HG03095 (cell line): ENCODE measurements at regions not wholly inside any gene's neighbourhood (a gene's known extent, or its start where the extent isn't known, plus 50 kb on each side); places are given as distances from the start of the nearest gene placed in this dataset.
"Not testable (repeated sequence)": the region's sequence is repeated elsewhere in the genome, so short reads cannot be mapped to it uniquely, and the experiment has no call there.

Experiments
- ATAC-seq: cut with Tn5 transposase; IDR thresholded peaks from one replicate; pipeline ENCODE4 v1.9.1; 2021; ENCODE audit warnings: moderate library complexity; ENCODE audit not compliant: unreplicated experiment

DNA sequence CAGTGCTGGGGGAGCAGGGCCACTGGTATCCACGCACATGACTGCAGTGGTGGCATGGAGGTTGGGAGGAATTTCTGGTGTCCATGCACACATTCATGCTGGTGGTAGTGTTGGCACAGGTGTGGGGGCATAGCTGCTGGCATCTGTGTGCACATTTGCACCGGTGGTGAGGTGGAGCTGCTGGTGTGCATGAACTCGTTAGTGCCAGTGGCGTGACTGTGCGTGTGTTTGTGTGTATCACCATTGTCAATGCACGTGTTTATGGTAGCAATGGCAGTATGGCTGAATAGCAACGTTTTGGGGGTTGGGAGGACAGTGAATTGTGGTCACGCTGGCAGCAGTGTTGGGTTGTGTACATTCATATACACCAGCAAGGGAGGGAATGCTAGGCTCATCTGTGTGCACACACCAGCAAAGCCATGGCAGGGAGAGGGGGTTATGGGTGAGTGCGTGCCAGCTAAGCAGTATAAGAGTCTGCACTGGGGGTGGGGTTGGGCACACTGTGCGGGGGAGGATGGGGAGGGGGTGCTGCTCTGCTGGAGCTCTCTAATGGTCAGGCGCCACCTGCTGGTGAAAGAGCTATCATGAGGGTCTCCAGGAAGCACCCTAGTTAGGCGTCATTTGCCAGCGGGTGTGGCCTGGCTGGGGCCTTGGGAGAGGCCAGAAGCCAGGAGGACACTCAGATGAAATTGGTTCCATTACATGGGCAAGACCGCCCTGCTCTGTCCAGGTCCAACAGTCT lies 626.1 kb upstream of the ID4 start:
- ATAC-seq, result no peak

DNA sequence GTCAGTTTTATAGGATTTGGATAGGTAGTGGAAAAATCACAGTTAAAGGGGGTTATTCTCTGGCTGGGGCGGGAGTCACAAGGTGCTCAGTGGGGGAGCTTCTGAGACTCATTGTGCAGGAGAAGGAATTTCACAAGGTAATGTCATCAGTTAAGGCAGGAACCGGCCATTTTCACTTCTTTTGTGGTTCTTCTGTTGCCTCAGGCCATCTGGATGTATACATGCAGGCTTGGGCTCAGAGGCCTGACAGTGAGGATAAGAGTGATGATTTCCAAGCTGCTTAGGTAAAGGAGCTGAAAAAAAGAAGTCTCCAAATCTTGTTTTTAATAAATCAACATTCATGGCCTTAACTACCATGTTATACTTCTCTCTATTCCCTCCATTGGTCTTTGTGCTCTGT lies 622.9 kb upstream of the ID4 start:
- no peak for ATAC-seq

DNA sequence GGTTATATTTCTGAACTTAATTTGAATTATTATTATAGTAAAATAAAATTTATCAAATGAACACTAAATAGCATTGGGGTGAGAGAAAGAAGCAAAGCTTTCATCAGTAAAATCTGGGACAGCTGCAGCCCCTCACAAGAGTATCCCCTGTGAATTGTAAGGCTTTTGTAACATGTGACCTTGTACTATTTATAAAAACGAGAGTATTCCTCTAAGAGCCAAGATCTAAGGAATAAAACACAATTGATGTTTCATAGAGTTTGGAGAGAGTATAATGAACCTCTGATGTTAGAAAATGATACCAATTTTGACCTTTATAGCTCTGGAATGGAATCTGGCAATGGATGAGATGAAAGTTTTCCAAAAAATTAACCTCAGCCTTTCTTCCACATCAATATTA lies 617.2 kb upstream of the ID4 start:
- ATAC-seq, result no peak

DNA sequence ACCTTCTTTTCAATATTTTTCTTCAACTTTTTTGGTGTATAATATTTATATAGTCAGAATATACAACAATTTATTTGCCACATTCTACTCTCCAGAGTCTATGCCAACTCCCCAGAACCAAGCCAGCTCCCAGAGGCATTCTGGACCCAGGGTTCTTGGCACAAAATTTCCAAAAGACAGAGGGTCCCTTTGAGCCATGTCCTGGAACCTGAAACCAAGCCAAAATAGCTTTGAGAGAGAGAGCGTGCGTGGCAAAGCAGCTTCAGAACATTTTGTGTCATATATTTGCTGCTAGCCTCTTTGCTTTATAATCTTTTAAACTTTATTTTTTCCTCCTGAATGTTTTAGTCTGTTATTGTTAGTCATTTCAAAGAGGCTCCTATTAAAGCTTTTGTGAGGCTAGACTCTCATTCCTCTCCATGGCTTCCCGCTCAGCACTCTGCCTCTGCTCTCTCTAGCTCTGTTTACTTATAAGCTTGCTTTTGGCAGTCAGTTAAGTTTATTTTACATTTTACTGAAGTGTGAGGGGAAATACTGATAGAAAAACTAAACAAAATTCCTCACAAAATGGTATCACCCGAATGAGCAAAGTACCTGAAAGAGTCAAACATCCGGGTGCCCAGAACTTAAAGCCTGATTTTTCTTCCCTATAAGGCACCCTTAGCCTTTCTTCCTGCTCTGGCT lies 605.1 kb upstream of the ID4 start:
- ATAC-seq, result no peak

DNA sequence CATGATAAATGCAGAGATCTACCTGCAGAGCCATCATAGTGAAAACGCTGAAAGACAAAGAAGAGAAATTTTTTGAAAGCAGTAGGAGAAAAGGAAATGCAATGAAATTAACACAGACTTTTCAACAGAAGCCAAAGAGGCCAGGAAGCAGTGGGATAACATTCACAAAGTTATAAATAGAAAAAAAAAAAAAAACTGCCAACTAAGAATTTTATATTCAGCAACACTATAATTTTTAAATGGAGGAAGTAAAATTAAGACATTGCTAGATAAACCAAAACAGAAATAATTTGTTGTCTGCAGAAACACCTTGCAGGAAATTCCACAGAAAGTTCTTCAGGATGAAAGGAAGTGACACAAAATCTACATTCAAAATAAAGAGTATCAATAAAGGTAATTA lies 591.5 kb upstream of the ID4 start:
- no peak for ATAC-seq

DNA sequence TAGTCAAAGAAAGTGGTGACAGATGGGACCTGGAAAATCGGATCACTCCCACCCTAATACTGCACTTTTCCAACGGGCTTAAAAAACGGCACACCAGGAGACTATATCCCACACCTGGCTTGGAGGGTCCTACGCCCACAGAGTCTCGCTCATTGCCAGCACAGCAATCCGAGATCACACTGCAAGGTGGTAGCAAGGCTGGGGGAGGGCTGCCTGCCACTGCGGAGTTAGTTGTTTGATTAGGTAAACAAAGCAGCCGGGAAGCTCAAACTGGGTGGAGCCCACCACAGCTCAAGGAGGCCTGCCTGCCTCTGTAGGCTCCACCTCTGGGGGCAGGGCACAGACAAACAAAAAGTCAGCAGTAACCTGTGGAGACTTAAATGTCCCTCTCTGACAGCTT lies 590.0 kb upstream of the ID4 start:
- ATAC-seq, result not testable (repeated sequence)

DNA sequence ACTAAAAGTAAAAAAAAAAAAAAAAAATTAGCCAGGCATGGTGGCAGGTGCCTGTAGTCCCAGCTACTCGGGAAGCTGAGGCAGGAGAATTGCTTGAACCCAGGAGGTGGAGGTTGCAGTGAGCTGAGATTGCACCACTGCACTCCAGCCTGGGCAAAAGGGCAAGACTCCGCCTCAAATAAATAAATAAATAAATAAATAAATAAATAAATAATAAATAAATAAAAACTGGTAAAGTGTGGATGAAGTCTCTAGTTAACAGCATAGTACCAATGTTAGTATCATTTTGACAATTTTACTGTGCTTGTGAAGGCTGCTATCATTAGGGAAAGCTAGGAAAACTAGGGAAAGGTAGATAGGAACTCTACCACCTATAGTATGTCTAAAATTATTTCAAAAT lies 581.0 kb upstream of the ID4 start:
- ATAC-seq, result not testable (repeated sequence)

DNA sequence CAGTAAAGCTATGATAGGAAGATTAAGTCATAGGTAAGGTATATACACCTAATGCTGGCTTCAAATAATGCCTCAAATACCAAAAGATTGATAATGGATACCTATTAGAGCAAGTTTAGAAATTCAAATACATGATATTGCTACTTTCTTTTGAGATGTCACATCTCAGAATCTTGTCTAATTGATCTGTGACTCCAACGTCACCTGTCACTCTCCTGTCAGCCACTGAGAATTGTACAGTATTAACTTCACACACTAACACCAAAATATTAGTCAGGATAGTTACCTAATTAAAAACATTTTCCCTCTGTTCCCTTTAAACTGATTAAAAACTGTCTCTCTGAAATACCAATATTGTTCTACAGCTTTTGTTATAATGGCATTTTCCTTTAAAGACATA lies 575.5 kb upstream of the ID4 start:
- no peak for ATAC-seq

DNA sequence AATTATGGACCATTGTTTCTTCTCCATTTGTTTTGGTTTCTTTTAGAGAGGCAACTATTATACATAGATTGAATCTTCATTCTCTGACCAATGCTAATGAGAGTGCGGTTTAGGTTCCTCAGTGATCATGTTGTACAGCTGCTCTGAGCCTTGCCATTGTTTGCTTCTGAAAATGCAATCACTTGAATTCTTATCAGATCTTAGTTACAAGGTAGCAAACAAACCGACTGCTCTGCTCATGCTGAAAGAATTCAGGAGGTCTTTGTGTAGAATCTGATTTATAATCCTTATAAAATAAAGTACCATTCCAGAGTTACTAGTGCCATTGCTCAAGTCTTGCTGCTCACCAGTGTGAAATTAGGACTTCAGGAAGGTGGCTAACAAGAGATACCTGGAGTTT lies 569.1 kb upstream of the ID4 start:
- ATAC-seq, result no peak

DNA sequence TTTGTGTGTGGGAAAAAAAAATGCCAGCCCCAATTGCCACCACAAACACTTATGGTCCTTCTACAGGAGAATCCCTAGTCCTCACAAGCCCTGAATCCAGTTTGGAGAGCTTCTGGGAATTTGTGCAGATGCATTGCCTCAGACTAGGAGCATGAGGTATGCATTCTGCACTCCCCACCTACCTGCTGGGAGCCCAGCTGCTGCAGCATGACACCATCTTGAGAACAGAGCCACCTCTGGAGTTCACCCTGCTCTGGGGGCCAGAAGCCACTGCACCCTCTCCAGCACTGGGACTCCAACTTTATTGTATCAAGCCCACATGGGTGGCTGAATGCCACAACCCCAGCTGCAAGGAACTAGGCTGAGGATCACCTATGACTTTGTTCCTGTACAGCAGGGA lies 568.5 kb upstream of the ID4 start:
- no peak for ATAC-seq

DNA sequence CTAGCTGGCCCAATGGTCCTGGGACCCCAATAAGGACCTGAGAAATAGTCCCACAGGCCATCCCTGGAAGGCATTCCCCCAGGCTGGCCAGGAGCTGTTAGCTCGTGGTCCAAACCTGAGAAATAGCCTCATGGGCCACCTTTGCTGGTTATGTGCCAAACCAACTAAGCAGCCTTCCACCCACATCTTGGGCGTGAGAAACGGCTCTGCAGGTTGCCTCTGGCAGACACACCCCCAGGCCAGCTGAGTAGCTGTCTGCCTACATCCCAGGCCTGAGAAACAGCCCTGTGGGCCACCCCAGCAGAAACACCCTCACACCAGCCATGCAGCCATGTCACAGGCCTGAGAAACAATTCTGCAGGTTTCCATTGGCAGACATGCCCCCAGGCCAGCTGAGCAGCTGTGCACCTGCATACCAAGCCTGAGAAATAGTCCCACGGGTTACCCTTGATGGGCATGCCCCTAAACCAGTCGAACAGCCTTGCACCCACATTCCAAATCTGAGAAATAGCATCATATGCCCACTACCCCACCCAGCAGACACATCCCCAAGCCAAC lies 567.8 kb upstream of the ID4 start:
- no peak for ATAC-seq

DNA sequence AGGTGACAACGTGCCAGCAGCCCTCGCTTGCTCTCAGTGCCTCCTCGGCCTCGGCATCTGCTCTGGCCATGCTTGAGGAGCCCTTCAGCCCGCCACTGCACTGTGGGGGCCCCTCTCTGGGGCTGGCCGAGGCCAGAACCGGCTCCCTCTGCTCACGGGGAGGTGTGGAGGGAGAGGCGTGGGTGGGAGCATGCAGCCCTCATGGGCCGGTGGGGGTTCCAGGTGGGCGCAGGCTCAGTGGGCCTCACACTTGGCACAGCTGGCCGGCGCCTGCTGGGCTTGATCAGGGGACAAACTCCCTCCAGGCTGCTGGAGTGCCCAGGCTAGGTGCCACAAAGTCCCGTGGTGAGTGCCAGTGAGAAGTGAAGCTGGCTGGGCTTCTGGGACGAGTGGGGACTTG lies 566.6 kb upstream of the ID4 start:
- no peak for ATAC-seq

DNA sequence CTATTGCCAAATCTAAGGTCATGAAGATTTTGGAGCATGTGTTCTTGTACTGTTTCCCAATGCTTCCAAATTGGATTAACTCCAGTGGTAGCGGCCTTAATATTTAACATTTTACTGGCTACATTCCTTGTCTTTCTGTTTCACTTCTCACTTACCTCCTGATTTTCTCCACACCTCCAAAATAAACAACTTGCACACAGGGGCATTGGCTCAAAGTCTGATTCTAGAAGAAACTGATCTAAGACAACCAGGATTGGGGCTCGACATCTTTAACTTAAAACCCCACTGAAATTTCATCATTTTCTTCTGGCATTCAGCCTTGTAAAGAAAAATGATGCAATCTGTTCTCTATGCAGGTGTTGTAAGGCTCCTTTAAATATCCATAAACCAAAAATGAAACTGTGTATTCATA lies 557.9 kb upstream of the ID4 start:
- ATAC-seq, result no peak

DNA sequence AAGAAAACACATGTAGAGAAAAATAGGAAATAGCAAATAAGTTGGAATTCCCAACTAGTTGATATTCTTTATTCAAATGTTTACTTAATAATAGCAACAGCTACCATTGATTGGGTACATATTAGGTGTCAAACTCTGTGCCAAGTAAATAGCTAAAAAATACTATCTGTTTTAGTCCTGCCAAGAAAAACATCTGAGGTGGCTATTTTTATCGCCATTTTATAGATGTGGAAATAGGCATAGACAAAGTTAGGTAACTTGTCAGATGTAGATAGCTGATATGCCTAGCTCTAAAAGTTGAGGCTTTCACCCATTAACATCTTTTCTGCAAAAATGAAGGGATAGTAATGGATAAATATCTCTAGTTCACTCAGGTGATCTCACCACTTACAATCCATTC lies 549.2 kb upstream of the ID4 start:
- no peak for ATAC-seq

DNA sequence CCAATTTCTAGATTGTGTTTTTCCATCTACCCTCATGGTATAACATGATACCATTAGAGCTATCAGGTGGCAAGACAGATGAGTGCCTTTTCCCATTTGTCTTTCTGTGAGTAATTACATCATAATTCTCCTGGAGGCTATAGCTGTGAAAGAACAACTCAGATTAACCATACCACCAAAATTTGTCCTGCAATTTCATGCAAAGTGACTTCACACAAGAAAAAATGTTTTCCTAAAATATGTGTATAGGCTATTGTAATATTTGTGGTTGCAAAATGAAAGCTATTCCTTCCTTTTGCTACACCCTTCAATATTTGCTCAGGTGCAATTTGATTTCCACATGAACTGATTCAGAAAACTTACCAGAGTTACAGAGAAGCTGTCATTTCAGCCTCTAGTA lies 547.7 kb upstream of the ID4 start:
- ATAC-seq, result no peak

DNA sequence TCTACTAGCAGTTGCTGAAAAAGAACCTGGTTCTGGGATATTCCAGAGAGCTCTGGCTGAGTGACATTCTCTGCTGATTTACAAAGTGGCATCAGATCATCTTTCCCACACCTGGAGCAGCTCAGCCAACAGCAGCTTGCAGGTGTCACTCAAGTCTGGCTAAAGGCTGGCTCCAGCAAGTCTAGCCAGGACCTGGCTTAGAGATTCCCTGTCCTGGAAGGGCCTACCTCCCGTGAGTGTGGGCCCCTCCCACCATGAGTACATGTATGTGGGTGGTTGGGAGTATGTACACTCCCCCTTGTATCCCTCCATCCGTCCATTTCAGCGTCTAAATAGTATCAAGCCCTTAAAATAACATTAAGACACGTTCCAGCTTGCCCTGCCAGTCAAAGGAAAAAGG lies 539.3 kb upstream of the ID4 start:
- no peak for ATAC-seq

DNA sequence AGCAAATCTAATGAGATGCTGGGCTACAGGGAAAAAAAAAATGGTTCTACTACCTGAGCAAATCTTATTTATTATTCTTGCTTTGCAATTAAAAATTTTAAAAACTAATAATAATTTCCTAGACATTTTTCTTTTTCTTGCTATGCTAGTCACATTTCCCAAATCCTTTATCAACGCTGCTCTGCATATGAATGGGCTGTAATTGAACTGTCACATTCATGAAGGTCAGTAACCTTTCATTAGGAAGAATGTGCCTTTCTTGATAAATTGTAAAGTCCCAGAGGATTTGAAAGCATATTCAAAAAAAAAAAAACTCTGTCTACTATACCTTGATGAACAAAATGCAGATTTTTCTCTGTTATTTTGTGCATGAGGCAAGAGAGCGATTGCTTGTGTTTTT lies 538.7 kb upstream of the ID4 start:
- ATAC-seq, result no peak

DNA sequence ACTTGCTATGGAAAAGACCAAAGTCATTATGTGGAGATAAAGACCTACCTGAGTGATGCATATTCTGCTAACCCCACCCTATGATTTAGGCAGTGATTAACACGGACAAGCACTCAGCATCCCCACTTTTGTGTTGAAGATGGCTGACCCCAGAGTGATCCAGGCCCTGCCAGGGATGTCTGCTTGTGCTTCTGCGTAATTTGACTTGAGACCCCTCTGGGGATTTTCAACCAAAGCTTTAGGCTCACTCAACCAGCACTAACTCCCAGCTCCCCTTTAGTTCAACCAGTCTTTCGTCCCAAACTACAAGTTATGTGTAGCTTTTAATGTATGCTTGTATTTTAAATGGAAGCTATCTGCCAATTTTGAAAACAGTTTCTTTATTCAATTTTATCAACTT lies 538.0 kb upstream of the ID4 start:
- no peak for ATAC-seq

DNA sequence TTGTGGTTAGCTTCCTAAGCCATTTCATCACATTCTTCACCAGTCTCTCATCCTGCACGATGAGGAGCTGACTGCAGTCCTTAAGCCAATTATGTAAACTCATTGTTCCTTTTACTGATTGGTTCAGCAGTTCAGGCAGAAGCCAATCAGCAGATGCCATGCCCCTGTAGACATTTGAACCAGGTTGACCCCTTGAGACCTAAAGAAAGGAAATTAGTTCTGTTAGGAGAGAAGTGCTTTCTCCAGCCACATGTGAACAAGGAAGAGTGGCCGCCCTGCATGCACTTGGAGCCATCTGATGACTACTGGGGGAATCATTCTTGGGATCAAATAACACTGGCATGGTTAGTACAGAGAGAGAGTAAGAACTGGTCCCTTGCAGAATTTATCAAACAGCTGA lies 535.2 kb upstream of the ID4 start:
- no peak for ATAC-seq

DNA sequence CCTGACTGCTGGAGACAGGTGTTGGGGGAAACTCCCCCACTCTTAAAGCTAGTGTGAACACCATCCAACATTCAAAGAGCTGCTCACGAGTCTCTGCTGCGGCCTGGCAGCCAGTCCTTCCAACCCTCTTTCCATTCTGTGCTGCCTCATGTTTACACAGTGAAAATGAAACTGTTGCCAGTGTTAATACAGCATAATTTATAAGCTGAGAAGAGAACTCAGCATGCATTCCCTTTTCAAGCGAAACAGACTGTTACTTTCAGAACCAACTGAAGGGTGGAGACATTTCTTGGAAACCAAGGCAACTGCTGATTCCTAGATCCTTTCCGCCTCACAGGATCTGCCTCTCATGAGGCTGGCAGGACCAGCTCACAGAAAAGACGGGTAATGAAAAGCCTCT lies 533.8 kb upstream of the ID4 start:
- ATAC-seq, result no peak

DNA sequence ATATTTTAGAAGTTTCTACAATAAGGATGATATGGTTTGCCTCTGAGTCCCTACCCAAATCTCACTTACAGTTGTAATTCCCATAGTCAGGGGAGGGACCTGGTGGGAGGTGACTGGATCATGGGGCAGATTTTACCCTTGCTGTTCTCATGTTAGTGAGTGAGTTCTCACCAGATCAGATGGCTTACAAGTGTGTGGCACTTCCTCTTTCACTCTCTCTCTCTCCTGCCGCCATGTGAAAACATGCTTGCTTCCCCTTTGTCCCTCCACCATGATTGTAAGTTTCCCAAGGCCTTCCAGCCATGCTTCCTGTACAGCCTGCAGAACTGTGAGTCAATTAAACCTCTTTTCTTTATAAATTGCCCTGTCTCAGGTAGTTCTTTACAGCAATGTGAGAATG lies 527.5 kb upstream of the ID4 start:
- no peak for ATAC-seq

DNA sequence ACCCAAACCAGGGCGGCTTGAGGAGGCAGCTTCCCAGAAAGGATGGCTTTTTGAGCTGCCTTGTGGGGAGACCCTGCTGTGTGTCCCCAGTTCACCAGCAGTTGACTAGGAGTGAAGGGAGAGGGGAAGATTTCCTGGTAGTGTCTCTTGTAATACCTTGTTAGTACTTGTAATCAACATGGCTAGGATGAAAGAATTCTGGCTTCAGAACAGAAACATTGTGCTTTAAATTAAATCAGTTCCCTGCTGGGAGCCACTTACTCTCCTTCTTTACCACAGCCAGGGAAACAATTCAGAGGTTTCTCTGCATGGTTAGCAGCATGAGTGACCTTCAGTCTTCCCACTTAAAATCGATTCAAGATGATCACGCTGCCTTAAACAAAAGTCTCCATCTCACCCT lies 525.4 kb upstream of the ID4 start:
- no peak for ATAC-seq
